ENCODE measurements at regions not wholly inside any gene's neighbourhood (a gene's known extent, or its start where the extent isn't known, plus 50 kb on each side); places are given as distances from the start of the nearest gene placed in this dataset.
"Not testable (repeated sequence)": the region's sequence is repeated elsewhere in the genome, so short reads cannot be mapped to it uniquely, and the experiment has no call there.

DNA sequence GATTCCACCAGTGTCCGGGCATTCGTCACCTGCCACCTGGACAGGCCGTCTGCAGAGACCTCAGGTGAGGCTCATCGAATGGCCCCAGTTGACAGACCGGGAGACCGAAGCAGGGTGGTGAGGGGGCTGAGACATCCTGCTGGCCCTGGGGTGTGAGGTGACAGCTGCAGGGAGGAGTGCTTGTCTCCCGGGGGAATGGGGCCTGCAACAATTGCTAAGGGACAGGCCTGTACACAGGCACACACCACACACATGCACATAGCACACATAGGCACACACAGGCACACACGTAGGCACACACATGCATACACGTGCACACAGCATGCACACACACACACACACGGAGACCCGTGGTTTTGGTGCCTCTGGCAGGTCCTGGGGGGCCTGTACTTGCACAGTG lies 4363.9 kb upstream of the TPTE start:
- not testable (repeated sequence) for H3K4me3 ChIP-seq (replicated peaks; ENCODE audit: low read depth, low read length); DNase-seq (ENCODE audit: low read depth)

DNA sequence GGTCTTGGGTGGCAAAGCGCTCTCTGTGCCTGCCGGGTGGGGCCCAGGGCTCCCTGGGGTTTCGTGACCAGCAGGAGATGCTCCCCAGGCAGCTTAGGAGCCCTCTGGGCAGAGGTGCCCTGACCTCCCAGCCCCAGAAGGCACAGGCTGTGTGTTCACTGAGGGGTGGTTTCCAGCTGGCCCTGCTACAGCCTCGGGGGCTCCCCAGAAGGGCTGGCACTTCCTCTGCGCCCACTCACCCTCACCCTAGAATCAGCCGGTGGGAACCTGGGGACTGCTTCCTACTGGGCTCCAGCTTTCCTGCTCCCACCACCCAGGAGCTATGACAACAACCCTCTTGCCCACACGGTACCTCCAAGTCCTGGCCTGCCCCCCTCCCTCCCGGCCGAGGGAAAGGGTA lies 4363.2 kb upstream of the TPTE start:
- not testable (repeated sequence) for DNase-seq (ENCODE audit: low read depth); H3K4me3 ChIP-seq (replicated peaks; ENCODE audit: low read depth, low read length)
